H1 (cell line): ENCODE measurements at regions not wholly inside any gene's neighbourhood (a gene's known extent, or its start where the extent isn't known, plus 50 kb on each side); places are given as distances from the start of the nearest gene placed in this dataset.

ENCODE experiments used
- CTCF ChIA-PET: fragments of 300-600 bp; sonication (Branson Sonifier 250); formaldehyde crosslinking; loops from one replicate; lab custom pipeline; 2021; ENCODE audit not compliant: partially characterized antibody; lab: Charles Lee
- POLR2A ChIA-PET: fragments of 300-600 bp; sonication (Branson Sonifier 250); formaldehyde crosslinking; loops from one replicate; lab custom pipeline; 2021; ENCODE audit warnings: inconsistent platforms; ENCODE audit not compliant: partially characterized antibody; lab: Charles Lee
- DNase-seq, 2 experiments: peaks; one replicate each; pipeline versions ENCODE4 v3.0.0 to v3.0.0-alpha.2; 2010 to 2022; ENCODE audit warnings: low spot score in 2 of 2, low read depth in 1 of 2, mixed read lengths in 1 of 2
- FAIRE-seq: peaks from 2 replicates; lab custom pipeline; 2011; peaks lifted over from hg19 to GRCh38; lab: Jason Lieb, UNC
- H2AFZ ChIP-seq: 2 replicates; pipeline ENCODE4 v1.8.1; 2012; ENCODE audit warnings: low read length, inconsistent platforms
- H2AK5ac ChIP-seq: 2 replicates; pipeline ENCODE4 v1.6.1; 2013; ENCODE audit warnings: low read depth, low read length
- H2BK120ac ChIP-seq: replicated peaks from 2 replicates; pipeline ENCODE3; 2013; ENCODE audit warnings: low read depth, low read length, inconsistent platforms
- H2BK12ac ChIP-seq: 2 replicates; pipeline ENCODE4 v1.6.1; 2013; ENCODE audit warnings: low read depth, low read length
- H2BK15ac ChIP-seq: 2 replicates; pipeline ENCODE4 v1.6.1; 2013; ENCODE audit warnings: low read length
- H2BK20ac ChIP-seq: 2 replicates; pipeline ENCODE4 v1.6.1; 2013; ENCODE audit warnings: low read length
- H2BK5ac ChIP-seq: 2 replicates; pipeline ENCODE4 v1.6.1; 2013; ENCODE audit warnings: low read depth, low read length
- H3K14ac ChIP-seq: 2 replicates; pipeline ENCODE4 v1.6.1; 2013; ENCODE audit warnings: inconsistent platforms; ENCODE audit not compliant: insufficient read length
- H3K18ac ChIP-seq: 2 replicates; pipeline ENCODE4 v1.6.1; 2013; ENCODE audit warnings: low read length; ENCODE audit errors: extremely low read depth
- H3K23ac ChIP-seq: 2 replicates; pipeline ENCODE4 v1.6.1; 2013; ENCODE audit warnings: inconsistent platforms; ENCODE audit not compliant: insufficient read length
- H3K23me2 ChIP-seq: 2 replicates; pipeline ENCODE4 v1.6.1; 2013; ENCODE audit warnings: low read depth, low read length
- H3K27ac ChIP-seq: 2 replicates; pipeline ENCODE4 v1.6.1; 2011; ENCODE audit warnings: low read depth, low read length, inconsistent platforms
- H3K27me3 ChIP-seq, 4 experiments: replicated peaks in 1 of 4; 1 replicate in 1 of 4; 2 replicates in 3 of 4; pipeline versions ENCODE4 v1.6.1 to v1.8.1; 2011 to 2013; ENCODE audit warnings: low read length in 3 of 4, mild to moderate bottlenecking in 3 of 4, inconsistent platforms in 2 of 4, mixed read lengths in 2 of 4, moderate library complexity in 1 of 4; ENCODE audit not compliant: control insufficient read depth in 3 of 4, insufficient read depth in 3 of 4; ENCODE audit errors: extremely low read depth in 1 of 4
- H3K36me3 ChIP-seq, 4 experiments: 2 replicates each; pipeline versions ENCODE4 v1.6.1 to v1.8.1; 2011 to 2013; ENCODE audit warnings: mild to moderate bottlenecking in 4 of 4, low read length in 3 of 4, moderate library complexity in 2 of 4, control low read depth in 1 of 4, inconsistent platforms in 1 of 4; ENCODE audit not compliant: insufficient read depth in 4 of 4, control insufficient read depth in 2 of 4
- H3K4ac ChIP-seq: replicated peaks from 2 replicates; pipeline ENCODE3; 2013; ENCODE audit warnings: low read length, low read depth, mixed read lengths, inconsistent platforms; ENCODE audit not compliant: insufficient read length
- H3K4me1 ChIP-seq, 4 experiments: replicated peaks in 1 of 4; 1 replicate in 1 of 4; 2 replicates in 3 of 4; pipeline versions ENCODE4 v1.6.1 to v1.8.1; 2011 to 2013; ENCODE audit warnings: low read length in 3 of 4, inconsistent platforms in 2 of 4, mixed read lengths in 1 of 4; ENCODE audit not compliant: insufficient read depth in 4 of 4, control insufficient read depth in 3 of 4
- H3K4me2 ChIP-seq, 2 experiments: 2 replicates each; pipeline versions ENCODE4 v1.6.1 to v1.8.1; 2011 to 2013; ENCODE audit warnings: low read depth in 2 of 2, low read length in 2 of 2, control low read depth in 1 of 2, inconsistent platforms in 1 of 2, mild to moderate bottlenecking in 1 of 2; ENCODE audit not compliant: insufficient read depth in 1 of 2
- H3K4me3 ChIP-seq, 4 experiments: fragments of 200-600, 300-600 bp in 1 of 4; sonication (generic), shearing (Covaris generic), sonication (Bioruptor Twin) in 1 of 4; 2 replicates each; pipeline versions ENCODE4 v1.5.1 to v1.8.1; 2011 to 2016; ENCODE audit warnings: low read length in 4 of 4, low read depth in 3 of 4, control low read depth in 2 of 4, inconsistent platforms in 2 of 4, mild to moderate bottlenecking in 2 of 4, mixed read lengths in 1 of 4, moderate library complexity in 1 of 4; ENCODE audit not compliant: insufficient read depth in 2 of 4; ENCODE audit errors: extremely low read depth in 1 of 4
- H3K56ac ChIP-seq: replicated peaks from 2 replicates; pipeline ENCODE3; 2013; ENCODE audit warnings: low read depth, mild to moderate bottlenecking, mixed read lengths, low read length, inconsistent platforms; ENCODE audit not compliant: insufficient read length
- H3K79me1 ChIP-seq: 2 replicates; pipeline ENCODE4 v1.6.1; 2013; ENCODE audit warnings: low read depth, low read length, control low read depth
- H3K79me2 ChIP-seq, 2 experiments: 2 replicates each; pipeline versions ENCODE4 v1.6.1 to v1.8.1; 2012 to 2013; ENCODE audit warnings: low read length in 2 of 2, mild to moderate bottlenecking in 2 of 2, inconsistent platforms in 1 of 2; ENCODE audit not compliant: insufficient read depth in 2 of 2, control insufficient read depth in 1 of 2
- H3K9ac ChIP-seq, 4 experiments: replicated peaks in 1 of 4; 1 replicate in 1 of 4; 2 replicates in 3 of 4; pipeline versions ENCODE4 v1.6.1 to v1.8.1; 2011 to 2013; ENCODE audit warnings: low read depth in 3 of 4, low read length in 3 of 4, control low read depth in 2 of 4, mild to moderate bottlenecking in 2 of 4, moderate library complexity in 2 of 4, inconsistent platforms in 1 of 4; ENCODE audit errors: extremely low read depth in 1 of 4
- H3K9me3 ChIP-seq, 2 experiments: 2 replicates each; pipeline versions ENCODE4 v1.6.1 to v1.8.1; 2012 to 2013; ENCODE audit warnings: mild to moderate bottlenecking in 2 of 2, moderate library complexity in 2 of 2, control low read depth in 1 of 2, inconsistent platforms in 1 of 2, low read depth in 1 of 2, low read length in 1 of 2, mixed read lengths in 1 of 2; ENCODE audit not compliant: insufficient read depth in 2 of 2
- H4K20me1 ChIP-seq, 2 experiments: replicated peaks in 1 of 2; 2 replicates each; pipeline versions ENCODE3 to v1.8.1; 2011 to 2013; ENCODE audit warnings: inconsistent platforms in 2 of 2, low read length in 2 of 2, mild to moderate bottlenecking in 1 of 2; ENCODE audit not compliant: insufficient read depth in 2 of 2, control insufficient read depth in 1 of 2
- H4K5ac ChIP-seq: 2 replicates; pipeline ENCODE4 v1.6.1; 2013; ENCODE audit warnings: low read length, low read depth, mixed read lengths, inconsistent platforms; ENCODE audit not compliant: insufficient read length
- H4K8ac ChIP-seq: 2 replicates; pipeline ENCODE4 v1.8.0; 2013; ENCODE audit warnings: mild to moderate bottlenecking, moderate library complexity, low read length, inconsistent platforms; ENCODE audit not compliant: insufficient read depth; ENCODE audit errors: extremely low read depth
- H4K91ac ChIP-seq: replicated peaks from 2 replicates; pipeline ENCODE3; 2013; ENCODE audit warnings: low read length, mixed read lengths, inconsistent platforms; ENCODE audit not compliant: insufficient read length
- KDM1A ChIP-seq: fragments of 200-600, 300-600 bp; sonication (generic); IDR thresholded peaks from 2 replicates; pipeline ENCODE4 v1.7.1; 2016; ENCODE audit warnings: mild to moderate bottlenecking, low read length, borderline replicate concordance
- YY1 ChIP-seq: IDR thresholded peaks from 2 replicates; pipeline ENCODE4 v1.6.1; 2011; ENCODE audit warnings: low read depth, mild to moderate bottlenecking, low read length
- WGBS, 2 experiments: shearing (Covaris generic) in 1 of 2; methylation state at CpG; one replicate each; pipeline versions ENCODE4 v1.1.6 to v1.1.7; 2013 to 2015; ENCODE audit warnings: low lambda C conversion rate in 2 of 2, mixed read lengths in 2 of 2, inconsistent platforms in 1 of 2, low coverage in 1 of 2, missing lambda C conversion rate in 1 of 2; ENCODE audit not compliant: insufficient replicate concordance in 2 of 2, insufficient coverage in 1 of 2, insufficient read length in 1 of 2; ENCODE audit errors: extremely low coverage in 1 of 2, missing lambda C conversion rate in 1 of 2; 5-methylcytosine and 5-hydroxymethylcytosine counted together

DNA sequence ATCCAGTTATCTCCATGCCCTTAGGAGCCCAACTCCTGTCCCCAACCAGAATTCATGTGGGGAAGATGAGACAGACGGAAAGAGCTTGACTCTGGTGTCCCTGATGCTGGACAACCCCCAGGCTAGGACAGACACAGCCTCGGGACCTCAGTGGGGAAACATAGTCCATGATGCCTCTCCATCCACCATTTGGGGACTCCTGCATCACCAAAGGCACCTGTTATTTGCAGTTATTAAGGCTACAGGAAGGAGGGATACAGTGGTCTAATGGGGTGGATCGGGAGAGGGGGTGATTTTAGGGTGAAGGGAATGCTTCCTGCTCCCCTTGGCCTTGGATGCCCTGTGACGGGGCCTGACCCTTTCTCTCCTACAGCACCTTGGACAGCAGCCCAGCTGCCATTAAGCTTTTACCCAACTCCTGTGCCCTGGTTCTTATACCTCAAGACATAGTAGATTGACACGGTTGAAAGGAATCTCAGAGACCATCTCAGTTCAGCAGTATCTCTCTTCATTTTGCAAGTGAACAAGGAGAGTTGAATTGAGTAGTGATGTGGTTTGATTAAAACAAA is 111.6 kb downstream of the MATN1 start:
- Histone ChIP-seq H2AFZ (no peak overlapping the region), H4K20me1 (no peaks in the 10 kb centered on the region), H3K4me3 (no peak overlapping the region), H4K8ac (no peak overlapping the region), H3K18ac (no peak overlapping the region), H3K79me2 (no peaks in the 10 kb centered on the region)
- ChIA-PET CTCF (interaction anchor here (0.7 to 1.1 kb wide), 4 partner anchors 13 to 1271 kb away, joined by 3 to 4 read pairs (median 3); no protein-coding TSS in a partner anchor), POLR2A (no interaction called here)
- peak in 1 of 2 experiments; percentile 23 for DNase-seq
- TF ChIP-seq YY1 (peak; percentile 60; the same call in 1 of the 2 replicates), KDM1A (no peak)
- TF ChIP-seq, all 59 proteins: peak for 1
- Histone ChIP-seq H3K14ac (no peak overlapping the region), H3K23ac (no peak overlapping the region), H3K4me2 (no peak overlapping the region), H3K27ac (no peak overlapping the region), H3K4ac (no peak overlapping the region), H3K9ac (no peak overlapping the region), H2BK5ac (no peak overlapping the region), H2BK20ac (no peak overlapping the region), H4K91ac (no peak overlapping the region), H2BK12ac (no peak overlapping the region), H2BK15ac (no peak overlapping the region), H3K27me3 (no peaks in the 10 kb centered on the region), H2BK120ac (no peak overlapping the region), H3K56ac (no peak overlapping the region), H3K79me1 (no peaks in the 10 kb centered on the region), H3K36me3 (no peaks in the 10 kb centered on the region), H2AK5ac (no peak overlapping the region), H3K4me1 (no peaks in the 10 kb centered on the region), H3K23me2 (no peaks in the 10 kb centered on the region), H3K9me3 (no peaks in the 10 kb centered on the region), H4K5ac (no peak overlapping the region)
- WGBS, 2 experiments: 75% methylated on average over 5 of the region's 5 CpGs; no CpG with 5 or more reads in 1 of the 2 experiments
- no peak for FAIRE-seq
